OCI-LY3 (cell line): ENCODE measurements at regions not wholly inside any gene's neighbourhood (a gene's known extent, or its start where the extent isn't known, plus 50 kb on each side); places are given as distances from the start of the nearest gene placed in this dataset.
"Not testable (repeated sequence)": the region's sequence is repeated elsewhere in the genome, so short reads cannot be mapped to it uniquely, and the experiment has no call there.

Source experiments
- H2AFZ ChIP-seq: fragments of 200-600, 300-600 bp; shearing (Covaris generic); 2 replicates; pipeline ENCODE4 v1.6.0; 2014; ENCODE audit warnings: antibody characterized with exemption, low read depth, low read length
- H3K27ac ChIP-seq: fragments of 200-600, 300-600 bp; sonication (generic); 2 replicates; pipeline ENCODE4 v1.5.1; 2014; ENCODE audit warnings: mild to moderate bottlenecking, low read length, moderate library complexity, mixed read lengths
- H3K27me3 ChIP-seq: fragments of 200-600, 300-600 bp; sonication (generic); 2 replicates; pipeline ENCODE4 v1.6.1; 2014; ENCODE audit warnings: low read depth, low read length, mixed read lengths
- H3K36me3 ChIP-seq: fragments of 200-600, 300-600 bp; sonication (generic); replicated peaks from 2 replicates; pipeline ENCODE3; 2014; ENCODE audit warnings: low read depth, low read length, mixed read lengths
- H3K4me1 ChIP-seq: fragments of 300-600, 200-600 bp; sonication (generic); 2 replicates; pipeline ENCODE4 v1.6.1; 2014; ENCODE audit warnings: low read length, mixed read lengths
- H3K4me2 ChIP-seq: fragments of 200-600, 300-600 bp; sonication (generic); 2 replicates; pipeline ENCODE4 v1.6.1; 2014; ENCODE audit warnings: low read length, mixed read lengths
- H3K4me3 ChIP-seq: fragments of 300-600, 200-600 bp; sonication (generic); 2 replicates; pipeline ENCODE4 v1.5.1; 2014; ENCODE audit warnings: antibody characterized with exemption, mild to moderate bottlenecking, low read length, moderate library complexity
- H3K79me2 ChIP-seq: fragments of 300-600, 200-600 bp; shearing (Covaris generic); 2 replicates; pipeline ENCODE4 v1.6.1; 2014; ENCODE audit warnings: mild to moderate bottlenecking, low read length, mixed read lengths
- H3K9ac ChIP-seq: fragments of 300-600, 200-600 bp; shearing (Covaris generic); 2 replicates; pipeline ENCODE4 v1.6.0; 2014; ENCODE audit warnings: mild to moderate bottlenecking, low read length, moderate library complexity
- H3K9me3 ChIP-seq: fragments of 200-600, 300-600 bp; shearing (Covaris generic); 2 replicates; pipeline ENCODE4 v1.6.1; 2014; ENCODE audit warnings: low read length, mixed read lengths; ENCODE audit not compliant: insufficient read depth
- H4K20me1 ChIP-seq: fragments of 200-600, 300-600 bp; sonication (generic); 2 replicates; pipeline ENCODE4 v1.6.1; 2016; ENCODE audit warnings: low read length, mixed read lengths; ENCODE audit not compliant: insufficient read depth
- EZH2phosphoT487 ChIP-seq: fragments of 200-600 bp; shearing (Covaris generic); IDR thresholded peaks from 2 replicates; pipeline ENCODE4 v1.6.1; 2018; ENCODE audit warnings: antibody characterized with exemption, mixed run types, low read depth
- TF ChIP-seq, protein P1 (sequence below): fragments of 200-600, 300-600 bp; sonication (generic); IDR thresholded peaks from 2 replicates; pipeline ENCODE4 v1.5.1; 2014; ENCODE audit warnings: antibody characterized with exemption, low read length, low read depth

DNA sequence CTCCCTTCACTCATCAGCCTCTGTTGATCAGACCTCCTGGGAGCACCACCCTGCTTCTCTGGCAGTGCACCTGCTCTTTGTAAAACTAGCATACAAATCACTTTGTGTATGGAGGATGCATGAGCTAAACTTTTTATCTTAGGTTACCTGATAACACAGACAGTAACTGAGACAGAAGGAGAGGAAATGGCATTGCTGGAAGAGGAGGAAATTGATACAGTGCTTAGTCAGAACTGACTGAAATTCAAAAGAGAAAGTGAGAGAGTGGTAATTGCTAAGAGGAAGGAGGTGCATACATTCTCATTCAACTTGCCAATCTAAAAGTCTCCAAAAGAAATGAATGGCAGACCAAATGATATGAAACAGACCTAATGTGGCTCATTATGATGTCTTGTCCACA is 1120.7 kb downstream of the GATA3 start:
- no peak overlapping the region for H3K4me2 ChIP-seq
- H3K27ac ChIP-seq, result no peak overlapping the region
- no peaks in the 10 kb centered on the region for H3K36me3 ChIP-seq
- H2AFZ ChIP-seq, result no peak overlapping the region
- H3K4me3 ChIP-seq, result no peak overlapping the region
- H3K9ac ChIP-seq, result no peak overlapping the region
- no peaks in the 10 kb centered on the region for H3K9me3 ChIP-seq
- no peaks in the 10 kb centered on the region for H3K4me1 ChIP-seq
- H3K79me2 ChIP-seq, result no peaks in the 10 kb centered on the region
- no peaks in the 10 kb centered on the region for H4K20me1 ChIP-seq
- TF ChIP-seq, protein P1, sequence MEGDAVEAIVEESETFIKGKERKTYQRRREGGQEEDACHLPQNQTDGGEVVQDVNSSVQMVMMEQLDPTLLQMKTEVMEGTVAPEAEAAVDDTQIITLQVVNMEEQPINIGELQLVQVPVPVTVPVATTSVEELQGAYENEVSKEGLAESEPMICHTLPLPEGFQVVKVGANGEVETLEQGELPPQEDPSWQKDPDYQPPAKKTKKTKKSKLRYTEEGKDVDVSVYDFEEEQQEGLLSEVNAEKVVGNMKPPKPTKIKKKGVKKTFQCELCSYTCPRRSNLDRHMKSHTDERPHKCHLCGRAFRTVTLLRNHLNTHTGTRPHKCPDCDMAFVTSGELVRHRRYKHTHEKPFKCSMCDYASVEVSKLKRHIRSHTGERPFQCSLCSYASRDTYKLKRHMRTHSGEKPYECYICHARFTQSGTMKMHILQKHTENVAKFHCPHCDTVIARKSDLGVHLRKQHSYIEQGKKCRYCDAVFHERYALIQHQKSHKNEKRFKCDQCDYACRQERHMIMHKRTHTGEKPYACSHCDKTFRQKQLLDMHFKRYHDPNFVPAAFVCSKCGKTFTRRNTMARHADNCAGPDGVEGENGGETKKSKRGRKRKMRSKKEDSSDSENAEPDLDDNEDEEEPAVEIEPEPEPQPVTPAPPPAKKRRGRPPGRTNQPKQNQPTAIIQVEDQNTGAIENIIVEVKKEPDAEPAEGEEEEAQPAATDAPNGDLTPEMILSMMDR, result no peak
- no peak for TF ChIP-seq EZH2phosphoT487
- H3K27me3 ChIP-seq, result no peaks in the 10 kb centered on the region

DNA sequence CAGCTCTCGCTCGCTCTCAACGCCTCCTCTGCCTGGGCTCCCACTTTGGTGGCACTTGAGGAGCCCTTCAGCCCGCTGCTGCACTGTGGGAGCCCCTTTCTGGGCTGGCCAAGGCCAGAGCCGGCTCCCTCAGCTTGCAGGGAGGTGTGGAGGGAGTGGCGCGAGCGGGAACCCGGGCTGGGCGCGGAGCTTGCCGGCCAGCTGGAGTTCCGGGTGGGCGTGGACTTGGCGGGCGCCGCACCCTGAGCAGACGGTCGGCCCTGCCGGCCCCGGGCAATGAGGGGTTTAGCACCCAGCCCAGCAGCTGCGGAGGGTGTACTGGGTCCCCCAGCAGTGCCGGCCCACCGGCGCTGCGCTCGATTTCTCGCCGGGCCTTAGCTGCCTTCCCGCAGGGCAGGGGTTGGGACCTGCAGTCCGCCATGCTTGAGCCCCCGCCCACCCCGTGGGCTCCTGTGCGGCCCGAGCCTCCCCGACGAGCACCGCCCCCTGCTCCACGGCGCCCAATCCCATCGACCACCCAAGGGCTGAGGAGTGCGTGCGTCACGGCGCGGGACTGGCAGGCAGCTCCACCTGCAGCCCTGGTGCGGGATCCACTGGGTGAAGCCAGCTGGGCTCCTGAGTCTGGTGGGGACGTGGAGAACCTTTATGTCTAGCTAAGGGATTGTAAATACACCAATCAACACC is 1128.9 kb downstream of the GATA3 start:
- H3K4me1 ChIP-seq, H3K27me3 ChIP-seq, H4K20me1 ChIP-seq, H3K4me3 ChIP-seq, H3K4me2 ChIP-seq, H3K36me3 ChIP-seq, H3K9me3 ChIP-seq, H3K27ac ChIP-seq, H3K79me2 ChIP-seq, H3K9ac ChIP-seq, H2AFZ ChIP-seq: not testable (repeated sequence)

DNA sequence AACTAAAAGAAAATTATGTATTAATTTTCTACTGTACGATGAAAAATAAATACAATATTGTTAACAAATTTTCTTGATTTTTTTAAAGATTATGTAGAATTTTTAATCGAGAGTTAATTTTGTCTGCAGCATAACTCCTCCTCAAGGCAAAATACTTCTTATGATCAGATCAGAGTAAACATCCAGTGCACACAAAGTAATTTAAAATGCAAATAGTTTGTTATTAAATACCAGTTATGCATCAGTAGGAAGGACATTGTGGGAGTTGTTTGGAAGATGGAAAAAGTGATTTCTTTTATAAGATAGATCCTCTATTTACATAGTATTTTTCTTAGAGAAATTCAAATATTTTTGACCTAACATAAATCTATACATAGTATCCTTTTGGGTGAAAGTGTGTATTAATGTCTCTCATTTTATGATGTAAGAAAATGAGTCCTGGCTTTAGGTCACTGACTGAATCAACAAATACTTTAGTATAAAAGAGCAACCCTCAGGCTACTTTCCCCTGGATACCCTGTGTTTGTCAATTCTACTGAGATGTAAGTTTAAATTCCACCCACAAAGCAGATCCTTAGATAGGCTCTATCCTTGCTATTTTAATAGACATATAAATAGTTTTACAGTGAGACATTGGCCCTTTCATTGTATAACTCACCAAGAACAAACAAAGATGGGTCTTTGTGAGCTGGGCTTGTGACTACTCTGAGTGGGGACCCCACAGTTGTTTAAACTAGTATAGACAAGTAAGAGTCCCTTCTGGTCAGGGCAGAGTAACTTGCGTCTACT is 1133.7 kb downstream of the GATA3 start:
- no peak for TF ChIP-seq EZH2phosphoT487
- Histone ChIP-seq H4K20me1 (no peaks in the 10 kb centered on the region), H2AFZ (no peak overlapping the region), H3K4me2 (no peak overlapping the region), H3K79me2 (no peaks in the 10 kb centered on the region), H3K27me3 (no peaks in the 10 kb centered on the region), H3K4me3 (no peak overlapping the region), H3K36me3 (no peaks in the 10 kb centered on the region), H3K4me1 (no peaks in the 10 kb centered on the region), H3K9ac (no peak overlapping the region), H3K27ac (no peak overlapping the region), H3K9me3 (no peaks in the 10 kb centered on the region)

DNA sequence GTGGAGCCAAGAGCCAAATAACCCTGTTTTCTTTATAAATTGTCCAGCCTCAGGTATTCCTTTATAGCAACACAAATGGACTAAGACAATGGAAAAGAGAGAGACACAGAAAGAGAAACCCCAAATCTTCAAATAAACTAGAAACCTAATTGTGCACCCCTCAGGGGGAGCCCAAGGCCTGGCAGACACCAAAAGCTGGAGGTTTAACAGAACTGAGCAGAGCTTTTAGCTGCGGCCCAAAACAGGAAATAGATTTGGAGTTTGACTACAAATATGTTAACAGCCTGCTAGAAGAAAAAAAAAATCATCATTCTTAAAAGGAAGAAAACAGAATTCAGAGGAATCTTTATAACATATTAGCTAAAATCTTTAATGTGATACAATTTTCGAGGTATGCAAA is 1135.0 kb downstream of the GATA3 start:
- no peak overlapping the region for H2AFZ ChIP-seq
- H3K9me3 ChIP-seq, result no peaks in the 10 kb centered on the region
- TF ChIP-seq, protein P1, result no peak
- TF ChIP-seq EZH2phosphoT487, result no peak
- H3K4me1 ChIP-seq, result no peaks in the 10 kb centered on the region
- no peaks in the 10 kb centered on the region for H3K36me3 ChIP-seq
- H3K4me3 ChIP-seq, result no peak overlapping the region
- H3K79me2 ChIP-seq, result no peaks in the 10 kb centered on the region
- H3K27ac ChIP-seq, result no peak overlapping the region
- H3K9ac ChIP-seq, result no peak overlapping the region
- no peaks in the 10 kb centered on the region for H4K20me1 ChIP-seq
- no peak overlapping the region for H3K4me2 ChIP-seq
- no peaks in the 10 kb centered on the region for H3K27me3 ChIP-seq

DNA sequence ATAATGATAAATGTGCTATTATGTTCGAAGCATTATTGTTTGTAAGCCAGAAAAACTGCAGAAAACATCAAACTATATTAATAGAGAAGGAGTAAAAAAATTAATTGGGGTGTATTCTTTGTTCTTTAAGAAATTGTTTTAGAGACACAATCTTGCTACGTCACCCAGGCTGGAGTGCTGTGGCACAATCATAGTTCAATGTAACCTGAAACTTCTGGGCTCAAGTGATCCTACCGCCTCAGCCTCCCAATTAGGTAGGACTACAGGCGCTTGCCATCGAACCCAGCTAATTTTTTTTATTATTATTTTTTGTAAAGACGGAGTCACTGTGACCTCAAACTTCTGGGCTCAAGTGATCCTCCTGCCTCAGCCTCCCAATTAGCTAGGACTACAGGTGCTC is 1138.6 kb downstream of the GATA3 start:
- no peaks in the 10 kb centered on the region for H3K4me1 ChIP-seq
- no peak overlapping the region for H3K4me3 ChIP-seq
- no peaks in the 10 kb centered on the region for H3K27me3 ChIP-seq
- H4K20me1 ChIP-seq, result no peaks in the 10 kb centered on the region
- H2AFZ ChIP-seq, result no peak overlapping the region
- no peak overlapping the region for H3K9ac ChIP-seq
- H3K9me3 ChIP-seq, result no peaks in the 10 kb centered on the region
- TF ChIP-seq, protein P1, result no peak
- TF ChIP-seq EZH2phosphoT487, result no peak
- no peaks in the 10 kb centered on the region for H3K36me3 ChIP-seq
- H3K27ac ChIP-seq, result no peak overlapping the region
- no peaks in the 10 kb centered on the region for H3K79me2 ChIP-seq
- no peak overlapping the region for H3K4me2 ChIP-seq
